Endothelial cell of umbilical vein (primary cell): ENCODE measurements at regions not wholly inside any gene's neighbourhood (a gene's known extent, or its start where the extent isn't known, plus 50 kb on each side); places are given as distances from the start of the nearest gene placed in this dataset.

Experiments
- BruUV-seq: library from RNA; stranded (reverse); fragments of 400-500 nt; replicated peaks from 2 replicates; lab custom pipeline; 2021; lab: Mats Ljungman, UMichigan
- CTCF ChIA-PET: fragments of 300-600, 350-600 bp; sonication (Branson Sonifier 250); formaldehyde crosslinking; loops from one replicate; lab custom pipeline; 2021; ENCODE audit warnings: antibody characterized with exemption, inconsistent platforms; lab: Charles Lee
- POLR2A ChIA-PET: fragments of 300-600, 350-600 bp; sonication (Branson Sonifier 250); formaldehyde crosslinking; loops from one replicate; lab custom pipeline; 2021; ENCODE audit warnings: antibody characterized with exemption, inconsistent platforms; lab: Charles Lee
- DNase-seq: peaks from one replicate; pipeline ENCODE4 v3.0.0-alpha.2; 2011; ENCODE audit warnings: low read depth, low spot score
- FAIRE-seq: peaks from 2 replicates; lab custom pipeline; 2011; peaks lifted over from hg19 to GRCh38; lab: Jason Lieb, UNC
- H2AFZ ChIP-seq: 2 replicates; pipeline ENCODE4 v1.6.0; 2012; ENCODE audit warnings: low read depth, low read length, control low read depth, inconsistent platforms
- H3K27ac ChIP-seq: 2 replicates; pipeline ENCODE4 v1.5.1; 2011; ENCODE audit warnings: low read depth, mild to moderate bottlenecking, control low read depth, low read length, moderate library complexity; ENCODE audit not compliant: insufficient read depth
- H3K27me3 ChIP-seq, 2 experiments: 2 replicates each; pipeline versions ENCODE4 v1.6.0 to v1.6.1; 2011; ENCODE audit warnings: low read length in 2 of 2, mixed read lengths in 1 of 2; ENCODE audit not compliant: control insufficient read depth in 2 of 2, insufficient read depth in 2 of 2
- H3K36me3 ChIP-seq, 2 experiments: 2 replicates in 1 of 2; 3 replicates in 1 of 2; pipeline ENCODE4 v1.5.1; 2011; ENCODE audit warnings: low read length in 2 of 2, mild to moderate bottlenecking in 1 of 2, moderate library complexity in 1 of 2; ENCODE audit not compliant: control insufficient read depth in 2 of 2, insufficient read depth in 2 of 2; ENCODE audit errors: extremely low read depth in 1 of 2
- H3K4me1 ChIP-seq: 3 replicates; pipeline ENCODE4 v1.5.1; 2011; ENCODE audit warnings: mild to moderate bottlenecking, low read length; ENCODE audit not compliant: control insufficient read depth, insufficient read depth; ENCODE audit errors: extremely low read depth
- H3K4me2 ChIP-seq: 2 replicates; pipeline ENCODE4 v1.6.1; 2011; ENCODE audit warnings: low read length, control low read depth, mixed read lengths; ENCODE audit not compliant: insufficient read depth
- H3K4me3 ChIP-seq, 3 experiments: fragments of 200-600 bp in 1 of 3; sonication (generic), shearing (Covaris generic) in 1 of 3; replicated peaks in 1 of 3; 2 replicates each; pipeline ENCODE4 v1.5.1; 2011 to 2016; ENCODE audit warnings: control low read depth in 3 of 3, low read length in 3 of 3, mild to moderate bottlenecking in 2 of 3, inconsistent platforms in 1 of 3, low read depth in 1 of 3, moderate library complexity in 1 of 3; ENCODE audit not compliant: insufficient read depth in 1 of 3
- H3K79me2 ChIP-seq: 2 replicates; pipeline ENCODE4 v1.6.0; 2012; ENCODE audit warnings: low read length, inconsistent platforms; ENCODE audit not compliant: control insufficient read depth, insufficient read depth
- H3K9ac ChIP-seq: replicated peaks from 2 replicates; pipeline ENCODE3; 2011; ENCODE audit warnings: low read length, control low read depth; ENCODE audit not compliant: insufficient read depth; ENCODE audit errors: extremely low read depth
- H3K9me1 ChIP-seq: replicated peaks from 3 replicates; pipeline ENCODE4 v1.6.0; 2011; ENCODE audit warnings: mild to moderate bottlenecking, low read length; ENCODE audit not compliant: control insufficient read depth, insufficient read depth; ENCODE audit errors: extremely low read depth
- H3K9me3 ChIP-seq: replicated peaks from 2 replicates; pipeline ENCODE4 v1.5.1; 2012; ENCODE audit warnings: low read length, inconsistent platforms; ENCODE audit not compliant: control insufficient read depth, insufficient read depth
- H4K20me1 ChIP-seq: replicated peaks from 2 replicates; pipeline ENCODE3; 2011; ENCODE audit warnings: mild to moderate bottlenecking, low read length; ENCODE audit not compliant: control insufficient read depth, insufficient read depth; ENCODE audit errors: extremely low read depth
- EZH2 ChIP-seq: IDR thresholded peaks from 2 replicates; pipeline ENCODE4 v1.6.1; 2012; ENCODE audit warnings: borderline replicate concordance, low read depth, mild to moderate bottlenecking, moderate library complexity, low read length, inconsistent platforms; ENCODE audit not compliant: severe bottlenecking
- FOS ChIP-seq: IDR thresholded peaks from 2 replicates; pipeline ENCODE4 v1.6.1; 2011; ENCODE audit warnings: mild to moderate bottlenecking, low read length, moderate library complexity, borderline replicate concordance; ENCODE audit not compliant: insufficient read depth
- GATA2 ChIP-seq: IDR thresholded peaks from 2 replicates; pipeline ENCODE4 v1.7.0; 2011; ENCODE audit warnings: low read depth, mild to moderate bottlenecking, moderate library complexity, mixed read lengths, low read length; ENCODE audit not compliant: insufficient read length, insufficient read depth
- JUN ChIP-seq: IDR thresholded peaks from 2 replicates; pipeline ENCODE4 v1.6.1; 2011; ENCODE audit warnings: borderline replicate concordance, low read depth; ENCODE audit not compliant: insufficient read length, insufficient read depth
- MYC ChIP-seq: IDR thresholded peaks from one replicate; pipeline ENCODE4 v1.6.1; 2011; ENCODE audit warnings: mild to moderate bottlenecking, low read depth, low read length
- POLR2A ChIP-seq: IDR thresholded peaks from 2 replicates; pipeline ENCODE4 v1.6.1; 2012; ENCODE audit warnings: low read depth, mild to moderate bottlenecking, control low read depth, low read length
- POLR2AphosphoS5 ChIP-seq: IDR thresholded peaks from 2 replicates; pipeline ENCODE4 v1.6.1; 2012; ENCODE audit warnings: low read depth, mild to moderate bottlenecking, control low read depth, low read length, moderate library complexity; ENCODE audit not compliant: insufficient read depth
- dilution Hi-C: fragments of 300-500 bp; cut with MboI; formaldehyde crosslinking; loops from one replicate; pipeline ENCODE4 v1.15.0; 2019; ENCODE audit warnings: low sequenced_read_pairs; ENCODE audit not compliant: extremely low pct_ligation_motif_present
- intact Hi-C: fragments of 100-400 bp; cut with micrococcal nuclease; formaldehyde crosslinking; loops from one replicate; pipeline ENCODE4 v1.10.0; 2022
- TF ChIP-seq, protein P1 (sequence below): IDR thresholded peaks from 2 replicates; pipeline ENCODE4 v1.6.1; 2011; ENCODE audit not compliant: insufficient read depth, insufficient read length
- TF ChIP-seq, protein P2 (sequence below), 2 donors: IDR thresholded peaks; 1 replicate in 1 of 2; 2 replicates in 1 of 2; pipeline ENCODE4 v1.5.1; 2011; ENCODE audit warnings: low read length in 2 of 2, mild to moderate bottlenecking in 2 of 2, moderate library complexity in 2 of 2, control low read depth in 1 of 2, inconsistent platforms in 1 of 2, low read depth in 1 of 2; ENCODE audit not compliant: insufficient read depth in 1 of 2; ENCODE audit errors: extremely low read depth in 1 of 2

- Histone ChIP-seq H3K27me3 (no peaks in the 10 kb centered on the region), H3K36me3 (no peaks in the 10 kb centered on the region), H3K4me3 (no peak overlapping the region), H3K79me2 (no peaks in the 10 kb centered on the region), H3K27ac (no peak overlapping the region), H2AFZ (no peak overlapping the region), H3K9me3 (no peaks in the 10 kb centered on the region), H3K9me1 (no peaks in the 10 kb centered on the region), H4K20me1 (no peaks in the 10 kb centered on the region), H3K4me1 (peaks cover 2% of the 10 kb centered on the region), H3K4me2 (peak overlapping the region; percentile 17), H3K9ac (no peak overlapping the region)
- TF ChIP-seq, protein P1, sequence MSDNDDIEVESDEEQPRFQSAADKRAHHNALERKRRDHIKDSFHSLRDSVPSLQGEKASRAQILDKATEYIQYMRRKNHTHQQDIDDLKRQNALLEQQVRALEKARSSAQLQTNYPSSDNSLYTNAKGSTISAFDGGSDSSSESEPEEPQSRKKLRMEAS: no peak
- peak; percentile 42 for TF ChIP-seq FOS
- dilution Hi-C loops (no loop called here), intact Hi-C loops (no loop called here)
- peak; percentile 60 for DNase-seq
- ChIA-PET CTCF (no interaction called here), POLR2A (no interaction called here)
- no TSS peak for BruUV-seq
- FAIRE-seq: no peak
Measured at GRCh38 chr7:84328571-84328970, 134.0 kb upstream of the SEMA3A start.

DNA sequence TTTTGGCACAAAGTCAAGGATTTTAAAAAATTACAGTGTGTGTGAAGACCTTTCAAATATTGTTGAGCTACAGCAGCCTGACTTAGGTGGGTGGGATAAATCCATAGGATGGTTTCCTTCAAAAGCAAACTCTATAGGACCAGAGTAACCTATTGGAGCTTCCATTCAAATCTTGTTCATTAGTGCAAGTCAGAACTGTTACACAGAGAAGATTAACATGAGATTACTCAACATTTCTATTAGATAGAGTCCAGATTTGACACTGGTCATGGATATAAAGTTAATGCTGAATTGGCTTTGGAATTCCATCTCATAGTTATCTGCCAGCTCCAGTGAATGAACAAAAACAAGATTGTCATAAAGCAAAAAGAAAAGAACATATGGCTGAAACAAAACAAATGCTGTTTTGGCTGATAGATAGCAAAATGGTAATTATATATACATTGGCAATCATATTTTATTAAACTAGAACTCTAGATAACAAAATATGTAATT lies 129.6 kb upstream of the SEMA3A start:
- no TSS peak for BruUV-seq
- CTCF ChIA-PET: interaction anchor here (1.0 kb wide), 1 partner anchor 9 kb away, joined by 3 read pairs; no protein-coding TSS in a partner anchor
- Histone ChIP-seq H3K27me3 (no peaks in the 10 kb centered on the region), H3K9ac (no peak overlapping the region), H4K20me1 (no peaks in the 10 kb centered on the region), H3K9me3 (no peaks in the 10 kb centered on the region), H3K4me1 (peaks cover 2% of the 10 kb centered on the region), H2AFZ (no peak overlapping the region), H3K4me3 (no peak overlapping the region), H3K27ac (no peak overlapping the region), H3K79me2 (no peaks in the 10 kb centered on the region), H3K36me3 (no peaks in the 10 kb centered on the region), H3K9me1 (no peaks in the 10 kb centered on the region), H3K4me2 (no peak overlapping the region)
- POLR2A ChIA-PET: no interaction called here
- FAIRE-seq (no peak), DNase-seq (no peak)
- TF ChIP-seq, protein P2, sequence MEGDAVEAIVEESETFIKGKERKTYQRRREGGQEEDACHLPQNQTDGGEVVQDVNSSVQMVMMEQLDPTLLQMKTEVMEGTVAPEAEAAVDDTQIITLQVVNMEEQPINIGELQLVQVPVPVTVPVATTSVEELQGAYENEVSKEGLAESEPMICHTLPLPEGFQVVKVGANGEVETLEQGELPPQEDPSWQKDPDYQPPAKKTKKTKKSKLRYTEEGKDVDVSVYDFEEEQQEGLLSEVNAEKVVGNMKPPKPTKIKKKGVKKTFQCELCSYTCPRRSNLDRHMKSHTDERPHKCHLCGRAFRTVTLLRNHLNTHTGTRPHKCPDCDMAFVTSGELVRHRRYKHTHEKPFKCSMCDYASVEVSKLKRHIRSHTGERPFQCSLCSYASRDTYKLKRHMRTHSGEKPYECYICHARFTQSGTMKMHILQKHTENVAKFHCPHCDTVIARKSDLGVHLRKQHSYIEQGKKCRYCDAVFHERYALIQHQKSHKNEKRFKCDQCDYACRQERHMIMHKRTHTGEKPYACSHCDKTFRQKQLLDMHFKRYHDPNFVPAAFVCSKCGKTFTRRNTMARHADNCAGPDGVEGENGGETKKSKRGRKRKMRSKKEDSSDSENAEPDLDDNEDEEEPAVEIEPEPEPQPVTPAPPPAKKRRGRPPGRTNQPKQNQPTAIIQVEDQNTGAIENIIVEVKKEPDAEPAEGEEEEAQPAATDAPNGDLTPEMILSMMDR (IDR thresholded peaks at IDR 0.05; ENCODE audit: extremely low read depth in 1 of 2, insufficient read depth in 1 of 2, low read depth in 1 of 2, low read length in 2 of 2): no peak
- TF ChIP-seq FOS: no peak
- TF ChIP-seq, protein P1: no peak
- TF ChIP-seq JUN: no peak
- no peak for TF ChIP-seq EZH2
- no peak for TF ChIP-seq GATA2
- TF ChIP-seq MYC: no peak
- no peak for TF ChIP-seq POLR2A
- TF ChIP-seq POLR2AphosphoS5: no peak
- dilution Hi-C loops (no loop called here), intact Hi-C loops (no loop called here)
